H1 (cell line): ENCODE measurements at regions not wholly inside any gene's neighbourhood (a gene's known extent, or its start where the extent isn't known, plus 50 kb on each side); places are given as distances from the start of the nearest gene placed in this dataset.

Source experiments
- BRCA1 ChIP-seq: IDR thresholded peaks from 2 replicates; pipeline ENCODE4 v1.6.1; 2012; ENCODE audit warnings: low read depth, low read length, improper control_type of control experiment
- CHD7 ChIP-seq: fragments of 300-600 bp; sonication (generic); IDR thresholded peaks from 2 replicates; pipeline ENCODE4 v1.7.1; 2012; ENCODE audit warnings: low read length, moderate library complexity, mild to moderate bottlenecking, inconsistent platforms; ENCODE audit not compliant: insufficient replicate concordance
- HDAC2 ChIP-seq, 2 experiments: fragments of 300-600 bp in 1 of 2; sonication (generic) in 1 of 2; IDR thresholded peaks; 2 replicates each; pipeline ENCODE4 v1.6.1; 2011 to 2012; ENCODE audit warnings: low read depth in 2 of 2, low read length in 2 of 2, mild to moderate bottlenecking in 2 of 2, moderate library complexity in 2 of 2, borderline replicate concordance in 1 of 2, inconsistent platforms in 1 of 2
- HDAC6 ChIP-seq: IDR thresholded peaks from one replicate; pipeline ENCODE4 v1.7.1; 2012; ENCODE audit warnings: low read depth, mild to moderate bottlenecking, inconsistent platforms, low read length, moderate library complexity
- JUN ChIP-seq: IDR thresholded peaks from 2 replicates; pipeline ENCODE4 v1.6.1; 2011; ENCODE audit warnings: low read depth, mild to moderate bottlenecking, improper control_type of control experiment, low read length
- MAFK ChIP-seq: IDR thresholded peaks from 2 replicates; pipeline ENCODE4 v1.6.1; 2012; ENCODE audit warnings: low read depth, mild to moderate bottlenecking, improper control_type of control experiment, low read length
- SIN3A ChIP-seq, 2 experiments: IDR thresholded peaks in 1 of 2; conservative IDR thresholded peaks in 1 of 2; 2 replicates each; pipeline ENCODE4 v1.6.1; 2011 to 2012; ENCODE audit warnings: low read length in 2 of 2, improper control_type of control experiment in 1 of 2, low read depth in 1 of 2, mild to moderate bottlenecking in 1 of 2
- TAF1 ChIP-seq: IDR thresholded peaks from 2 replicates; pipeline ENCODE4 v1.6.1; 2011; ENCODE audit warnings: mild to moderate bottlenecking, low read depth, low read length
- TEAD4 ChIP-seq: IDR thresholded peaks from 2 replicates; pipeline ENCODE4 v1.6.1; 2012; ENCODE audit warnings: low read depth, low read length, inconsistent platforms, mixed read lengths
- TF ChIP-seq, protein P1 (sequence below): IDR thresholded peaks from 2 replicates; pipeline ENCODE4 v1.6.1; 2012; ENCODE audit warnings: low read length, inconsistent platforms

- peak; percentile 65 for TF ChIP-seq CHD7
- TF ChIP-seq TAF1, result peak; percentile 68
- TF ChIP-seq MAFK, result no peak
- no peak for TF ChIP-seq BRCA1
- no peak for TF ChIP-seq JUN
- TF ChIP-seq TEAD4, result peak; percentile 57; the same call in 1 of the 2 replicates
- TF ChIP-seq SIN3A (conservative IDR thresholded peaks at IDR 0.05 in 1 of 2, IDR thresholded peaks at IDR 0.05 in 1 of 2; ENCODE audit: low read depth in 1 of 2, low read length in 2 of 2), result peak in 1 of 2 experiments; percentile 35; a peak in 1 of 4 replicates
- TF ChIP-seq HDAC2 (IDR thresholded peaks at IDR 0.05; ENCODE audit: borderline replicate concordance in 1 of 2, low read depth in 2 of 2, low read length in 2 of 2), result 0 out of 4 replicates have a peak, but pooled peaks of 1 of the 2 experiments have one; percentile 29
- TF ChIP-seq HDAC6, result no peak
- TF ChIP-seq, protein P1, sequence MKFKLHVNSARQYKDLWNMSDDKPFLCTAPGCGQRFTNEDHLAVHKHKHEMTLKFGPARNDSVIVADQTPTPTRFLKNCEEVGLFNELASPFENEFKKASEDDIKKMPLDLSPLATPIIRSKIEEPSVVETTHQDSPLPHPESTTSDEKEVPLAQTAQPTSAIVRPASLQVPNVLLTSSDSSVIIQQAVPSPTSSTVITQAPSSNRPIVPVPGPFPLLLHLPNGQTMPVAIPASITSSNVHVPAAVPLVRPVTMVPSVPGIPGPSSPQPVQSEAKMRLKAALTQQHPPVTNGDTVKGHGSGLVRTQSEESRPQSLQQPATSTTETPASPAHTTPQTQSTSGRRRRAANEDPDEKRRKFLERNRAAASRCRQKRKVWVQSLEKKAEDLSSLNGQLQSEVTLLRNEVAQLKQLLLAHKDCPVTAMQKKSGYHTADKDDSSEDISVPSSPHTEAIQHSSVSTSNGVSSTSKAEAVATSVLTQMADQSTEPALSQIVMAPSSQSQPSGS, result no peak
Measured at GRCh38 chr9:94166976-94167346, 82.7 kb downstream of the PTPDC1 start (continued).
